ENCODE measurements at regions not wholly inside any gene's neighbourhood (a gene's known extent, or its start where the extent isn't known, plus 50 kb on each side); places are given as distances from the start of the nearest gene placed in this dataset.

DNA sequence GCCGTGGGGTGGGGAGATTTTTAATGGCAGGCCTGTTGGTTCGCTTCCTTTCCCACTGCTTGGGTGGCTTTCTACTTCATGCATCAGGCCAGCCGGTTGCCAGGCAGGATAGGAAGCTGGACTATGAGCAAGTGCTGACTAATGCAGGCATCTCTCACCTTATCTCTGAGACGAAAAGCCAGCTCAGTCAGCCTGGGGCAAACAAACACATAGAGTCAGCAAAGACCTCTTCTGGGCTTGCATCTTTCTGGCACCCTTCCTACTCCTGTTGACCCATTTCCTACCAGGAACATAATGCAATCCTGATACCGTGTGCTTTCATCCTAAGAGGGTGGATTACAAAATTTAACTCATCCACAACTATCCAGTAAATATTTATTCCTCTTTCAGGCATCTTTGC is 416.6 kb upstream of the MEX3C start:
- Histone ChIP-seq H3K9ac (ENCODE audit: extremely low read depth, insufficient read length, low read length) (no peak overlapping the region), H3K79me2 (ENCODE audit: insufficient read depth, low read length) (no peaks in the 10 kb centered on the region), H3K18ac (ENCODE audit: insufficient read length, low read depth, low read length) (no peak overlapping the region), H3K14ac (ENCODE audit: insufficient read depth, low read length) (no peak overlapping the region), H3K23me2 (ENCODE audit: insufficient read length, low read depth, low read length, poor library complexity, severe bottlenecking) (no peaks in the 10 kb centered on the region), H2BK5ac (ENCODE audit: insufficient read length, low read length) (no peak overlapping the region), H2BK120ac (ENCODE audit: low read depth, low read length, poor library complexity, severe bottlenecking) (no peak overlapping the region), H3K23ac (ENCODE audit: insufficient read length, low read depth, low read length) (no peak overlapping the region), H3K9me3 (ENCODE audit: control insufficient read depth, low read depth, low read length) (no peaks in the 10 kb centered on the region), H2BK20ac (ENCODE audit: low read depth, low read length, poor library complexity, severe bottlenecking) (no peak overlapping the region), H4K5ac (ENCODE audit: insufficient read length, low read depth, low read length) (no peak overlapping the region), H4K8ac (replicated peaks; ENCODE audit: insufficient read length, low read depth, low read length) (no peak overlapping the region), H2AFZ (ENCODE audit: low read length) (no peak overlapping the region), H3K27ac (ENCODE audit: insufficient read length, low read depth, low read length) (no peak overlapping the region), H3T11ph (ENCODE audit: low read length) (no peak overlapping the region), H2BK15ac (ENCODE audit: low read depth, low read length) (no peak overlapping the region), H3K79me1 (ENCODE audit: insufficient read depth, low read depth, low read length, poor library complexity, severe bottlenecking) (no peaks in the 10 kb centered on the region), H4K20me1 (ENCODE audit: control insufficient read depth, insufficient read depth, insufficient read length) (no peaks in the 10 kb centered on the region), H2AK5ac (ENCODE audit: insufficient read length, low read length) (no peak overlapping the region), H3K4me2 (ENCODE audit: insufficient read depth, insufficient read length, low read length) (no peak overlapping the region), H2BK12ac (ENCODE audit: insufficient read length, low read depth, low read length) (no peak overlapping the region), H3K27me3 (ENCODE audit: insufficient read depth, low read length) (no peaks in the 10 kb centered on the region), H3K56ac (ENCODE audit: insufficient read length, low read depth, low read length) (no peak overlapping the region), H3K4me1 (ENCODE audit: insufficient read depth, low read length) (no peaks in the 10 kb centered on the region), H4K91ac (ENCODE audit: insufficient read length, low read depth, low read length) (no peak overlapping the region), H3K4ac (ENCODE audit: low read depth, low read length) (no peak overlapping the region)
- WGBS (ENCODE audit: extremely low coverage, insufficient read length, low lambda C conversion rate) = no CpG with 5 or more reads among the region's 5 CpGs
- peaks cover 22 to 23% of the 10 kb centered on the region in 2 experiments for H3K4me1 Mint-ChIP-seq
- H3K36me3 Mint-ChIP-seq (ENCODE audit: insufficient read depth in 1 of 3, low read depth in 3 of 3) = peaks cover 0 to 11% (median 2%) of the 10 kb centered on the region in 3 experiments; a peak in 3 of 7 replicates
- H3K4me3 Mint-ChIP-seq = no peak overlapping the region
- TF ChIP-seq, protein P1, sequence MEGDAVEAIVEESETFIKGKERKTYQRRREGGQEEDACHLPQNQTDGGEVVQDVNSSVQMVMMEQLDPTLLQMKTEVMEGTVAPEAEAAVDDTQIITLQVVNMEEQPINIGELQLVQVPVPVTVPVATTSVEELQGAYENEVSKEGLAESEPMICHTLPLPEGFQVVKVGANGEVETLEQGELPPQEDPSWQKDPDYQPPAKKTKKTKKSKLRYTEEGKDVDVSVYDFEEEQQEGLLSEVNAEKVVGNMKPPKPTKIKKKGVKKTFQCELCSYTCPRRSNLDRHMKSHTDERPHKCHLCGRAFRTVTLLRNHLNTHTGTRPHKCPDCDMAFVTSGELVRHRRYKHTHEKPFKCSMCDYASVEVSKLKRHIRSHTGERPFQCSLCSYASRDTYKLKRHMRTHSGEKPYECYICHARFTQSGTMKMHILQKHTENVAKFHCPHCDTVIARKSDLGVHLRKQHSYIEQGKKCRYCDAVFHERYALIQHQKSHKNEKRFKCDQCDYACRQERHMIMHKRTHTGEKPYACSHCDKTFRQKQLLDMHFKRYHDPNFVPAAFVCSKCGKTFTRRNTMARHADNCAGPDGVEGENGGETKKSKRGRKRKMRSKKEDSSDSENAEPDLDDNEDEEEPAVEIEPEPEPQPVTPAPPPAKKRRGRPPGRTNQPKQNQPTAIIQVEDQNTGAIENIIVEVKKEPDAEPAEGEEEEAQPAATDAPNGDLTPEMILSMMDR (conservative IDR thresholded peaks at IDR 0.05) = no peak
- no peaks in the 10 kb centered on the region; the same call in 1 of the 2 replicates for H3K27me3 Mint-ChIP-seq (ENCODE audit: low read depth)
- peaks cover 0 to 3% of the 10 kb centered on the region in 2 experiments; a peak in 2 of 5 replicates for H3K9me3 Mint-ChIP-seq
- no peak for DNase-seq
- H3K27ac Mint-ChIP-seq = no peak overlapping the region; a peak in 1 of 7 replicates
